ENCODE measurements at regions not wholly inside any gene's neighbourhood (a gene's known extent, or its start where the extent isn't known, plus 50 kb on each side); places are given as distances from the start of the nearest gene placed in this dataset.
"Not testable (repeated sequence)": the region's sequence is repeated elsewhere in the genome, so short reads cannot be mapped to it uniquely, and the experiment has no call there.

DNA sequence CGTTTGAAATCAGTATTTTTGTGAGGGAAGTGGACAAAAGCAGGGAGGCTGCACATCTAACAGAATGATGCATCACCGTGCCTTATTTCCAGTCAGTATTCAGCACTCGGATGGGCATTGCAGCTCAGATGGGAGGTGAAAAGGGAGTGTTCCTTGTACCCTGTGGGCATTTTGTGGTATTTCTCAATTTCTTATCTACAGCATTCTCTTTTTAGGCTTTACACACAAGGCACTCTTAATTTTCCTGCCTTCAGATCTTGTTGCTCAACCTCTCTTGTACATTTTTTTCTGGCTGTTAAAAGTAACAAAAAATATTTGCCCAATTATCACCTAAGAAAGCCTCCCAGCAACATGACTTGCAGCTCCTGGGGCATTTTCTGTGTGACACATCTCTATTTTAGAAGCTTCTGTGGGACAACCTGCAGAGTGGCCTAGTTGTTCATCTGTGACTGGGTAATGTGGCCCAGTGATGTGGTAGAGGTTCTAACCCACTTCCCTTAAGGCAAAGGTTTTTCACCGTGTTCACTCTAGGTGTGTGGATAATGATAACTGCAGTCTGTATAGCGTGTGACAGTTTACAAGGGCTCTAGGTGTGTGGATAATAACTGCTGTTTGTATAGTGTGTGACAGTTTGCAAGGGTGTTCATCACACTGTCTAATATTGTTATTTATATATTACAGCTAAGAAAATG is 257.2 kb downstream of the PTGER3 start:
- Histone ChIP-seq H3K9me3 (ENCODE audit: control insufficient read depth, insufficient read depth, low read length) (no peaks in the 10 kb centered on the region), H3K27me3 (ENCODE audit: control insufficient read depth, insufficient read depth, low read length) (no peaks in the 10 kb centered on the region), H3K9ac (ENCODE audit: low read depth, low read length) (no peak overlapping the region), H3K4me3 (ENCODE audit: low read depth, low read length) (no peak overlapping the region), H3K36me3 (ENCODE audit: control insufficient read depth, insufficient read depth, low read length) (no peaks in the 10 kb centered on the region), H3K4me1 (ENCODE audit: control insufficient read depth, insufficient read depth, low read length) (no peaks in the 10 kb centered on the region), H3K27ac (ENCODE audit: low read depth, low read length) (no peak overlapping the region)

GRCh38 chr1:70795064-70795463 is 252.6 kb downstream of the PTGER3 start:
- H3K4me1 ChIP-seq (ENCODE audit: control insufficient read depth, insufficient read depth, low read length); H3K4me3 ChIP-seq (ENCODE audit: low read depth, low read length); H3K27ac ChIP-seq (ENCODE audit: low read depth, low read length); H3K9ac ChIP-seq (ENCODE audit: low read depth, low read length); H3K9me3 ChIP-seq (ENCODE audit: control insufficient read depth, insufficient read depth, low read length); H3K27me3 ChIP-seq (ENCODE audit: control insufficient read depth, insufficient read depth, low read length); H3K36me3 ChIP-seq (ENCODE audit: control insufficient read depth, insufficient read depth, low read length): not testable (repeated sequence)

DNA sequence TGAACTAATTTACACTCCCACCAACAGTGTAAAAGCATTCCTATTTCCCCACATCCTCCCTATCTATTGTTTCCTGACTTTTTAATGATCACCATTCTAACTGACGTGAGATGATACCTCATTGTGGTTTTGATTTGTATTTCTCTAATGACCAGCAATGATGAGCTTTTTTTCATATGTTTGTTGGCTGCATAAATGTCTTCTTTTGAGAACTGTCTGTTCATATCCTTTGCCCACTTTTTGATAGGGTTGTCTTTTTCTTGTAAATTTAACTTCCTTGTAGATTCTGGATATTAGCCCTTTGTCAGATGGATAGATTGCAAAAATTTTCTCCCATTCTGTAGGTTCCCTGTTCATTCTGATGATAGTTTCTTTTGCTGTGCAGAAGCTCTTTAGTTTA is 251.3 kb downstream of the PTGER3 start:
- H3K36me3 ChIP-seq (ENCODE audit: control insufficient read depth, insufficient read depth, low read length); H3K9me3 ChIP-seq (ENCODE audit: control insufficient read depth, insufficient read depth, low read length); H3K9ac ChIP-seq (ENCODE audit: low read depth, low read length); H3K27me3 ChIP-seq (ENCODE audit: control insufficient read depth, insufficient read depth, low read length); H3K4me3 ChIP-seq (ENCODE audit: low read depth, low read length); H3K27ac ChIP-seq (ENCODE audit: low read depth, low read length); H3K4me1 ChIP-seq (ENCODE audit: control insufficient read depth, insufficient read depth, low read length): not testable (repeated sequence)

GRCh38 chr1:70802625-70803024 is 245.0 kb downstream of the PTGER3 start:
- H3K4me1 ChIP-seq (ENCODE audit: control insufficient read depth, insufficient read depth, low read length); H3K4me3 ChIP-seq (ENCODE audit: low read depth, low read length); H3K27me3 ChIP-seq (ENCODE audit: control insufficient read depth, insufficient read depth, low read length); H3K27ac ChIP-seq (ENCODE audit: low read depth, low read length); H3K9ac ChIP-seq (ENCODE audit: low read depth, low read length); H3K36me3 ChIP-seq (ENCODE audit: control insufficient read depth, insufficient read depth, low read length); H3K9me3 ChIP-seq (ENCODE audit: control insufficient read depth, insufficient read depth, low read length): not testable (repeated sequence)

DNA sequence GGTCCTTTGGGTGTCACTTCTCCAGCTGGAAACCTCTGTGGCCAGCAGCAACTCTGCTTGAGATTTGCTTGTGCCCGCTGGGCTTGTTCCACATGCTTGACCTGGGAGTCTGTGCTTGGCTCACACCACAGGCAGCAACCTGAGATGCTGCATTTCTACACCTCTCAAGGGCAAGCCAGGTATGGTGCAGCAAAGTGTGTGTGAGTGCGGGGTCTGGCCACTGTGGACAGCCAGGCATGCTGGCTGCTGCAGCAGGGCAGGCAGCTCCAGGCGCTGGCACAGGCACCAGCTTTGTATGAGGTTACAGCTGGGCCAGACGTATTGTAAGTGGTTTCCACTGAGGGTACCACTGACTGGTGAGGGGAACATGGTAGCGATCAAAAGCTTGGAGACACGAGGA is 242.0 kb downstream of the PTGER3 start:
- Histone ChIP-seq H3K9ac (ENCODE audit: low read depth, low read length) (no peak overlapping the region), H3K9me3 (ENCODE audit: control insufficient read depth, insufficient read depth, low read length) (peaks cover 4% of the 10 kb centered on the region; the same call in 1 of the 2 replicates), H3K4me1 (ENCODE audit: control insufficient read depth, insufficient read depth, low read length) (no peaks in the 10 kb centered on the region), H3K4me3 (ENCODE audit: low read depth, low read length) (no peak overlapping the region), H3K27ac (ENCODE audit: low read depth, low read length) (no peak overlapping the region), H3K27me3 (ENCODE audit: control insufficient read depth, insufficient read depth, low read length) (no peaks in the 10 kb centered on the region), H3K36me3 (ENCODE audit: control insufficient read depth, insufficient read depth, low read length) (no peaks in the 10 kb centered on the region)

DNA sequence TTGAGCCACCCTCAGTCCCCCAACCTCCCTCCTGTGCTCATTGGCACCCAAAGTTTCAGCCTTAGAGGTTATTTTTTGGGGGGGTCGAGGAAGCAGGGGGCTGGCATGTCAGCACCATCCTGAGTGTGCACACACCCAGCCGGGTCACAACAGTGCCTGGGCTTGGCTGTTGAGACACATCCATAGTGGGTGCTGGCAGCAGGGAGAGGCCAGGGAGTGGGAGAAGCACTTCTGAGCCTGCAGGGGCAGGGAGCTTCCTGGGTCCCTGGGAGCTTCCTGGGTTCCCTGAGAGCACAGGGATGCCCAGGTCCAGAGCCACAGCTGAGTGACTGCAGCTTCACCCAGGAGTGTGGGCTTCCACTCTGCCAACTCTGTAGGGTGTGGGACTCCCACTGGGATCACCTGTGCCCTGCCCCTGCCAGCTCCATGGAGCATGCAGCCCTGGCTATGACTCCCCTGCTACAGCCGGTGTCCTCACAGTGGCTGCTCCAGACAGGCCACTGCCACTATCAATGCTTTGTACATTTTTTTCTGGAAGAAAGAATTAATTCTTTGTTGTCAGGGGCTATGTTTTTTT is 240.4 kb downstream of the PTGER3 start:
- no peak overlapping the region for H3K9ac ChIP-seq (ENCODE audit: low read depth, low read length)
- peaks cover 4% of the 10 kb centered on the region; the same call in 1 of the 2 replicates for H3K9me3 ChIP-seq (ENCODE audit: control insufficient read depth, insufficient read depth, low read length)
- H3K27me3 ChIP-seq (ENCODE audit: control insufficient read depth, insufficient read depth, low read length): no peaks in the 10 kb centered on the region
- H3K36me3 ChIP-seq (ENCODE audit: control insufficient read depth, insufficient read depth, low read length): no peaks in the 10 kb centered on the region
- no peak overlapping the region for H3K27ac ChIP-seq (ENCODE audit: low read depth, low read length)
- H3K4me1 ChIP-seq (ENCODE audit: control insufficient read depth, insufficient read depth, low read length): no peaks in the 10 kb centered on the region
- H3K4me3 ChIP-seq (ENCODE audit: low read depth, low read length): no peak overlapping the region

DNA sequence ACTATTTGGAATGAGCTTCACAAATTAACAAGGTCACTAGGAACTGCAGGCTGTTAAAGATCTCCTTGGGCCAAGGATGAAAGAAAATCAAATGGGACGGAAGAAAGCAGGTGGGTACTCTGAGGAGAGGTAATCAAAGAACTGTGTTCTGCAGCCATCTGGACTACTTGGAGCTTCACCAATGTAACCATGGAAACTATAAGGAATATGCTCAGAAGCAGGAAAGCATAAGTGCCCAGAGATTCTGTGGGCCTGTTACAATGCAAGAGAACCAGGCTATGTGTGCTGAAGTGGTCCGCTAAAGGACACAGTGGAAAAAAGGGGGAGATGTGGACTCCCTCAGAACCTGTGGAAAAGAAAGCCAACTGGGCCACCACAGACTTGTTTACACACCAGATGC is 238.5 kb downstream of the PTGER3 start:
- no peaks in the 10 kb centered on the region for H3K4me1 ChIP-seq (ENCODE audit: control insufficient read depth, insufficient read depth, low read length)
- peaks cover 4% of the 10 kb centered on the region; the same call in 1 of the 2 replicates for H3K9me3 ChIP-seq (ENCODE audit: control insufficient read depth, insufficient read depth, low read length)
- no peak overlapping the region for H3K4me3 ChIP-seq (ENCODE audit: low read depth, low read length)
- no peaks in the 10 kb centered on the region for H3K27me3 ChIP-seq (ENCODE audit: control insufficient read depth, insufficient read depth, low read length)
- H3K9ac ChIP-seq (ENCODE audit: low read depth, low read length): no peak overlapping the region
- no peaks in the 10 kb centered on the region for H3K36me3 ChIP-seq (ENCODE audit: control insufficient read depth, insufficient read depth, low read length)
- no peak overlapping the region for H3K27ac ChIP-seq (ENCODE audit: low read depth, low read length)

DNA sequence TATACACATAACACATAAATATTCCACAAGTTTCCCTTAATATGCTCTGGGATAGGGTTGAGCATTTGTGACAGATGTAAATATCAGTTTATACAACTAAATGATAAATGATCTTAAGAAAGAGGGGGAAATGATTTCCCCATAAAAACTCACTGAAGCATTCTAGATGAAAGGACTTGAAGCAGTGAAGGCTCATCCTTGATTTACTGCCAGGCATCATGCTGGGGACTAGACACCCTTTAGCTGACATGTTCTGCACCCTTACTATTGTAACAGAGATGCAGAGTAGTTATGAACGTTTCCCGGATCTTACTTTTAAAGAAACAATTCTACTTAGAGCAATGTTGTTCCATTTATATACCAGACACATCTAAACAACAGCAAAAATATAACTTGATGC is 235.8 kb downstream of the PTGER3 start:
- H3K4me3 ChIP-seq (ENCODE audit: low read depth, low read length): no peak overlapping the region
- no peak overlapping the region for H3K9ac ChIP-seq (ENCODE audit: low read depth, low read length)
- no peak overlapping the region for H3K27ac ChIP-seq (ENCODE audit: low read depth, low read length)
- no peaks in the 10 kb centered on the region for H3K27me3 ChIP-seq (ENCODE audit: control insufficient read depth, insufficient read depth, low read length)
- no peaks in the 10 kb centered on the region for H3K36me3 ChIP-seq (ENCODE audit: control insufficient read depth, insufficient read depth, low read length)
- no peaks in the 10 kb centered on the region for H3K4me1 ChIP-seq (ENCODE audit: control insufficient read depth, insufficient read depth, low read length)
- H3K9me3 ChIP-seq (ENCODE audit: control insufficient read depth, insufficient read depth, low read length): no peaks in the 10 kb centered on the region

GRCh38 chr1:70812442-70813109 is 235.0 kb downstream of the PTGER3 start:
- Histone ChIP-seq H3K36me3 (ENCODE audit: control insufficient read depth, insufficient read depth, low read length) (no peaks in the 10 kb centered on the region), H3K9ac (ENCODE audit: low read depth, low read length) (no peak overlapping the region), H3K9me3 (ENCODE audit: control insufficient read depth, insufficient read depth, low read length) (no peaks in the 10 kb centered on the region), H3K4me1 (ENCODE audit: control insufficient read depth, insufficient read depth, low read length) (no peaks in the 10 kb centered on the region), H3K27ac (ENCODE audit: low read depth, low read length) (no peak overlapping the region), H3K27me3 (ENCODE audit: control insufficient read depth, insufficient read depth, low read length) (no peaks in the 10 kb centered on the region), H3K4me3 (ENCODE audit: low read depth, low read length) (no peak overlapping the region)

DNA sequence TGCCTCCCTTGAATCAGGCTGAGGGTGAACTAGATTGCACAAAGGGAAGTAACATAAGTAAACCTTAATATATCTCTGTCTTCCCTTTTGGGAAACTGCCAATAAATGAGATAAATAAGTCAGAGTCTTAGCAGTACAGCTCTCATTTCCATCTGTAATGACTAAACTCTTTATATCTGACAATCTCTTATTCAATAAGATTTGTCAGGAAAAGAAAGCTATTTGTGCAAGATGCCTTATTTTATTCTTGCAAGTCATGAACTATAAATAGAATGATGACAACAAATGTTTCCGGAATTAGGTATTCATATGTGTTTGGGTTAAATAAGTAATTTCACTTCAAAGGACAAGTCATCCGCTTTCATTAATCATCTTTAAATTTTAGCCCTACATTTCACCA is 229.2 kb downstream of the PTGER3 start:
- H3K9ac ChIP-seq (ENCODE audit: low read depth, low read length): no peak overlapping the region
- H3K27me3 ChIP-seq (ENCODE audit: control insufficient read depth, insufficient read depth, low read length): no peaks in the 10 kb centered on the region
- no peak overlapping the region for H3K27ac ChIP-seq (ENCODE audit: low read depth, low read length)
- H3K4me3 ChIP-seq (ENCODE audit: low read depth, low read length): no peak overlapping the region
- no peaks in the 10 kb centered on the region for H3K36me3 ChIP-seq (ENCODE audit: control insufficient read depth, insufficient read depth, low read length)
- no peaks in the 10 kb centered on the region for H3K9me3 ChIP-seq (ENCODE audit: control insufficient read depth, insufficient read depth, low read length)
- H3K4me1 ChIP-seq (ENCODE audit: control insufficient read depth, insufficient read depth, low read length): no peaks in the 10 kb centered on the region

DNA sequence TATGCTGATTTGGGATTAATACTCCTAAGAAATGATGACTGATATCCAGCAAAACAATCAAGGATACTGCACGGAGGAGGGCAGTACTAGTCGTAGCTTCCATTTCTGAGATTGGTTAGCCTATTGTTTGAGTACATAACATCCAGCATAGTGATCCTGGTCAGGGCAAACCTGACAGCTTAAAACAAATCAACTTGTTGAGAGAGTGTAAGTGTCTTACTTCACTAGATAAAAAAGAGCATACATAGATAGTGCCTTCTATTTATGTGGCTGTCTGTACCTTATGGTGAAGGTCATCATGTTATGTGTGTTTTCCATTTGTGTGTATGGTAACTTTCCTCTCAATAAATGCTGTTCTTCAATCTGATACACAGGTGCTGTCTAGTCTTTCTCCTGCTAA is 228.4 kb downstream of the PTGER3 start:
- H3K9ac ChIP-seq (ENCODE audit: low read depth, low read length): no peak overlapping the region
- H3K27me3 ChIP-seq (ENCODE audit: control insufficient read depth, insufficient read depth, low read length): no peaks in the 10 kb centered on the region
- H3K4me1 ChIP-seq (ENCODE audit: control insufficient read depth, insufficient read depth, low read length): no peaks in the 10 kb centered on the region
- no peaks in the 10 kb centered on the region for H3K36me3 ChIP-seq (ENCODE audit: control insufficient read depth, insufficient read depth, low read length)
- H3K27ac ChIP-seq (ENCODE audit: low read depth, low read length): no peak overlapping the region
- no peak overlapping the region for H3K4me3 ChIP-seq (ENCODE audit: low read depth, low read length)
- no peaks in the 10 kb centered on the region for H3K9me3 ChIP-seq (ENCODE audit: control insufficient read depth, insufficient read depth, low read length)
